ENCODE measurements at regions not wholly inside any gene's neighbourhood (a gene's known extent, or its start where the extent isn't known, plus 50 kb on each side); places are given as distances from the start of the nearest gene placed in this dataset.
"Not testable (repeated sequence)": the region's sequence is repeated elsewhere in the genome, so short reads cannot be mapped to it uniquely, and the experiment has no call there.

DNA sequence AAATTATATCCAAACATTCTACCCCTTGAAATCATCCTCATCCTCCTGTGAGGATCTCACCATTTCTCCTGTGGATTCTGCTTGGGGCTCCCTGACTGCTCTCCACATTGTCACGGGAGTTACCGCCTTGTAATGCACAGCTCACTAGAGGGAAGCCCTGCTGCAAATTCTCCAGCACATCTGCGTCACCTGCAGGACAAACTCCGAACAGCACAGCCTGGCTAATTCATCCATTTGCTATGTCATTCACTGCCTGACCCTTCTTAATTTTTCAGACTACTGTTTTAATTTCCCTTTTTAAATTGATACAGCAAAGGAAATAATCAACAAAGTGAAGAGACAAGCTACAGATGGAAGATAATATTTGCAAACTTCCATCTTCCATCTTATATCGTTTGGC lies 627.4 kb downstream of the FBXO15 start:
- Histone ChIP-seq H3K9me3 (no peaks in the 10 kb centered on the region), H3K36me3 (no peaks in the 10 kb centered on the region), H3K27ac (no peak overlapping the region), H3K27me3 (no peaks in the 10 kb centered on the region), H3K4me1 (no peaks in the 10 kb centered on the region), H3K4me3 (no peak overlapping the region)
- intact Hi-C loops (cut with DNase I; ENCODE audit: low total_unique reads) = no loop called here
- TF ChIP-seq, protein P1, sequence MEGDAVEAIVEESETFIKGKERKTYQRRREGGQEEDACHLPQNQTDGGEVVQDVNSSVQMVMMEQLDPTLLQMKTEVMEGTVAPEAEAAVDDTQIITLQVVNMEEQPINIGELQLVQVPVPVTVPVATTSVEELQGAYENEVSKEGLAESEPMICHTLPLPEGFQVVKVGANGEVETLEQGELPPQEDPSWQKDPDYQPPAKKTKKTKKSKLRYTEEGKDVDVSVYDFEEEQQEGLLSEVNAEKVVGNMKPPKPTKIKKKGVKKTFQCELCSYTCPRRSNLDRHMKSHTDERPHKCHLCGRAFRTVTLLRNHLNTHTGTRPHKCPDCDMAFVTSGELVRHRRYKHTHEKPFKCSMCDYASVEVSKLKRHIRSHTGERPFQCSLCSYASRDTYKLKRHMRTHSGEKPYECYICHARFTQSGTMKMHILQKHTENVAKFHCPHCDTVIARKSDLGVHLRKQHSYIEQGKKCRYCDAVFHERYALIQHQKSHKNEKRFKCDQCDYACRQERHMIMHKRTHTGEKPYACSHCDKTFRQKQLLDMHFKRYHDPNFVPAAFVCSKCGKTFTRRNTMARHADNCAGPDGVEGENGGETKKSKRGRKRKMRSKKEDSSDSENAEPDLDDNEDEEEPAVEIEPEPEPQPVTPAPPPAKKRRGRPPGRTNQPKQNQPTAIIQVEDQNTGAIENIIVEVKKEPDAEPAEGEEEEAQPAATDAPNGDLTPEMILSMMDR (IDR thresholded peaks at IDR 0.05) = no peak
- no peak for TF ChIP-seq POLR2A (IDR thresholded peaks at IDR 0.05)
- no peak for DNase-seq

DNA sequence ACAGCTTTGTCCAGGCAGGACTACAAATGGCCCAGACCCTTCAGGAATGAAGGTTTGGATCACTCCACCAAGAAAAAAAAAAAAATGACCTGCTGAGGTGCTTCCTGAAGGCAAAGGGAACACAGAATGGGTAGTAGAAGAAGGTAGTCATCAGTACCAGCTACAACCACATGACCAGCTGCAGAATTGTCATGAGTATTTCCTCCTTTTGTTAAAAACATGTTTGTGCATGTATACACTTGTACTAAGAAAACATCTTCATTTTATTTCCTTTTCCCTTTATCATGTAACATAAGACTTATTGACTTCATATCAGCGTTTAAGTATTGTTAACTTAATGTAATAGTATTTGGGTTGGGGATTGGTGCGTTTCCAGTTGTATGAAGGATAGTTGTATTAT lies 631.6 kb downstream of the FBXO15 start:
- H3K4me1 ChIP-seq; H3K36me3 ChIP-seq; intact Hi-C loops (cut with DNase I; ENCODE audit: low total_unique reads); H3K9me3 ChIP-seq; H3K27me3 ChIP-seq; H3K4me3 ChIP-seq; H3K27ac ChIP-seq; DNase-seq: not testable (repeated sequence)

DNA sequence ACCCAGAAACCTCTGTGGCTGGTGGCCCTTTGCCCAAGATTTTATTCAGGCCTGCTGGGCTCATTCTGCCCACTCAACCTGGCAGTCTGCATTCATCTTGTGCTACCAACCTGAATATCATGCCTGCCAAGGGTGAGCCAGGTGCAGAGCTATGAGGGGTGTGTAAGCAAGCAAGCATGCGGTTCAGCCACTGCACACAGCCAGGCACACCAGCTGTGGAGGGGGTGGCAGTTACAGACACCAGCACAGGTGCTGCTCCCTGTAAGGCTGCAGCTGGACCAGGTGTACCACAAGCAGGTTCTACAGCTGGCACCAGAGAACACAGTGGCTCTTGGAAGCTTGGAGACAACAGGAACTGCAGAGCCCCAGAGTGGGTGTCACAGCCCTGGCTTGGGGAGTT lies 633.2 kb downstream of the FBXO15 start:
- TF ChIP-seq POLR2A (IDR thresholded peaks at IDR 0.05) = no peak
- TF ChIP-seq, protein P1 (IDR thresholded peaks at IDR 0.05) = no peak
- no peak overlapping the region for H3K27ac ChIP-seq
- H3K9me3 ChIP-seq = no peaks in the 10 kb centered on the region
- H3K27me3 ChIP-seq = no peaks in the 10 kb centered on the region
- no peaks in the 10 kb centered on the region for H3K36me3 ChIP-seq
- DNase-seq = no peak
- H3K4me1 ChIP-seq = no peaks in the 10 kb centered on the region
- H3K4me3 ChIP-seq = no peak overlapping the region
- intact Hi-C loops (cut with DNase I; ENCODE audit: low total_unique reads) = no loop called here

DNA sequence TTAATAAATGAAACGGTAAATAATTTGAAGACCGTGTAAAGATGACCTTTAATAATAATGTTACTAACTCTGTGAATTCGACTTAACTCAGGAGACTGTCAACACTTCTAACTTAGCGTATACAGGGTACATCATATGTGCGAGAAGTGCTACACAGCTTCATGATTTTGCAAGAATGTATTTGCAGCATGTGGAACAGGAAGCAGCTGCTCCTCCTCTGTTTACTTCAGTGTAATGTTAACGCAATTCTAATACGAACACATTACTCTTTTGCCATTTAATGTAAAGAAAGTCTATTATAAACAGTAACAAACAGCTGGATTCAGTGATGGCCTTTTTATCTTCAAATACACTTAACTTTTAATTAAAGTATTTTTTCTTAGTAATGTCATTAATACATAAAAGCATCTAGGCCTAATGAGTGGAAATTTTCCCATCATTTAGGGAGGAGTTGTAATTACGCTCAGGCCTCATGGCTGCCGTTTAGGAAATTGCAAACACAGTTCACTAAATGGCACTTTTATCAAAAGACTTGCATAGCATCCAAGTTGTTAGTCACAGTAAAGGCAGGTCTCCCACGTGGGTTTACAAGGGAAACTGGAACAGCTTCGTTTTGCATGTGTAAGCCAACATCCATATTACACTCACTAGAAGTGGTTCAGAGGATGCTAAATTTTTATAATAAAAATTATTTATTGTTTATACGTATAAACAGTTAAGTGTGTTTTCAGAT lies 635.7 kb downstream of the FBXO15 start:
- Histone ChIP-seq H3K4me3 (no peak overlapping the region), H3K36me3 (no peaks in the 10 kb centered on the region), H3K9me3 (no peaks in the 10 kb centered on the region), H3K4me1 (no peaks in the 10 kb centered on the region), H3K27me3 (no peaks in the 10 kb centered on the region), H3K27ac (no peak overlapping the region)
- DNase-seq = no peak
- TF ChIP-seq POLR2A (IDR thresholded peaks at IDR 0.05) = no peak
- TF ChIP-seq, protein P1 (IDR thresholded peaks at IDR 0.05) = no peak
- intact Hi-C loops (cut with DNase I; ENCODE audit: low total_unique reads) = no loop called here

DNA sequence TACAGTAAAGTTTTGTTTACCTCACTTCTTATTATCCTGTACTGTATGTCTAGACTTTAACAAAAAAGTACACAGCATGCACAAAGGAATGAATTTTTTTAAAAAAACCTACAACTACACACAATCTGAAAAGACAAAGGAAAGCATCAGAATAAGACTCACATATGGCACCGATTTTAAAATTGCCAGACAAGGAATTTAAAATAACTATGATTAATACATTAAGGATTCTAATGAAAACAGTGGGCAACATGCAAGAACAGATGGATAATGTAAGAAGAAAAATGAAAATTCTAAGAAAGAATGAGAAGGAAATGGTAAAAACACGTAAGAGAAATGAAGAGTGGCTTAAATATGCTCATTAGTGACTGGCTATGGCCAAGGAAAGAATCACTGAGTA lies 638.2 kb downstream of the FBXO15 start:
- H3K9me3 ChIP-seq = no peaks in the 10 kb centered on the region
- H3K27me3 ChIP-seq = no peaks in the 10 kb centered on the region
- no peak overlapping the region for H3K4me3 ChIP-seq
- H3K36me3 ChIP-seq = no peaks in the 10 kb centered on the region
- TF ChIP-seq POLR2A (IDR thresholded peaks at IDR 0.05) = no peak
- TF ChIP-seq, protein P1 (IDR thresholded peaks at IDR 0.05) = no peak
- intact Hi-C loops (cut with DNase I; ENCODE audit: low total_unique reads) = no loop called here
- H3K4me1 ChIP-seq = no peaks in the 10 kb centered on the region
- no peak for DNase-seq
- H3K27ac ChIP-seq = no peak overlapping the region

DNA sequence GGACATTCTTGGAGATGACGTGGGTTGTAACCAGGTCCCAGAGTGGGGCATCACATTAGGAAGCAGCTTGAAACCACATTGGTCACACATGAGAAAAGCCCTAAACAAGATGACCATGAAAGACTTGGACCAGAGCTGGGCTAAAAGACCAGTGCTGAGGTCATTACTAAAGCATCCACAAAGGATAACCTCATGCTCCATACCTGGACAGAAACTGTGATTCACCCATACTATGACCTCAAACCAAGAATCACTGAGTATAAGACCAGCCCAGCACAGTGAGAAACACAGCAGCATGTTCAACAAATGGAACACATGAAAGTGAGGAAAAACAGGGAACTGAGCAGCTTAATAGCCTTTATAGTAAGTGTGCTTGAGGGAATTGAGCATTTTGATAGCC lies 635.5 kb upstream of the NETO1 start:
- no peak for TF ChIP-seq POLR2A (IDR thresholded peaks at IDR 0.05)
- TF ChIP-seq, protein P1 (IDR thresholded peaks at IDR 0.05) = no peak
- Histone ChIP-seq H3K27me3 (no peaks in the 10 kb centered on the region), H3K4me1 (no peaks in the 10 kb centered on the region), H3K9me3 (no peaks in the 10 kb centered on the region), H3K4me3 (no peak overlapping the region), H3K27ac (no peak overlapping the region), H3K36me3 (no peaks in the 10 kb centered on the region)
- intact Hi-C loops (cut with DNase I; ENCODE audit: low total_unique reads) = no loop called here
- no peak for DNase-seq
